ENCODE measurements at regions not wholly inside any gene's neighbourhood (a gene's known extent, or its start where the extent isn't known, plus 50 kb on each side); places are given as distances from the start of the nearest gene placed in this dataset.

DNA sequence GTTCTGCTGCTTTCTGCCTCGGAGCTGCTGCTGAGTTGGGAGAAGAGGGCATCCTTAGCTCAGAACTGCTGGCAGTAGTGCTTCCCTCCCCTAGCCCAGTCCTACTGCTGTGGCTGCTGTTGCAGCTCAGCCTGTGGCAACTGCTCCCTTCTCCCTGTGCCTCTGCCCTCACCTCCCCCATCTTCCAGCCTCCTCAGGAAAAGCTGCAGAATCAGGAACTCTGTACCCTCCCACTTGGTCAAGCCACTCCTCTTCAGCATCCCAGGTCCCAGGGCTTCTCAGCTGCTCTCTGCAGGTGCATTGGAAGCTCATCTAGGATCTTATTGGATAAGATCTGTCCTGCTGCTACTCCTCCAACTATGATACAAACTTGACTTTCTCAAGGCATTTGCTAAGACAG is 316.7 kb downstream of the BRINP2 start:
- Mint-ChIP-seq H3K4me1 (no peaks in the 10 kb centered on the region), H3K27ac (no peak overlapping the region), H3K27me3 (no peaks in the 10 kb centered on the region), H3K9me3 (peaks cover 2 to 5% of the 10 kb centered on the region in 2 donors), H3K4me3 (no peak overlapping the region), H3K36me3 (no peaks in the 10 kb centered on the region)
- DNase-seq (no peak), ATAC-seq (replicated peaks) (no peak)

DNA sequence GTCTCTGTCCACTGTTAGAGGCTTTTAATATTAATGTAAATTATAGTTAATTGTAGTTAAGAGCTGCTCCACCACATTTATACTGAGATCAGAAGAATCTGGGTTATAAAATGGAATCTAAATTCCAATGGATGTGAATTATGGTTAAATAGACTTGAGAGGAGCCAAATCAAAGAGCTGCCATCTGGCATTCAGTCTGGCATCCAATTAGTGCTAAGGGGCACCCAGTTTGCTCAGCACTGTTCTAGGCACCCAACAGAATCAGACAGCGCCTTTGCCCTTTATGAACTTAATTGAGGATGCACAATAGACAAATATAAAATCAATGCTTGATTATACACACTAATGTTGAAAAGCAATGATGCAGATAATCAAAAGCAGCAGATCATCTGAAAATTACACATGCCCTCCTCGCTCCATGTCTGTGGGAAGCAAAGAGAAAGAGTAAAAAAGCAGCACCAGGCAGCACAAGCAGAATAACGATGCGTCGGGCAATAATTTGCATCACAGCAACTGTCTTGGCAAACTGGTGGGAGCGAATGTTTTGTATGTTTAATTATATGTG is 310.1 kb downstream of the BRINP2 start:
- Mint-ChIP-seq H3K36me3 (no peaks in the 10 kb centered on the region), H3K27ac (no peak overlapping the region), H3K27me3 (no peaks in the 10 kb centered on the region), H3K9me3 (peaks cover 3 to 5% of the 10 kb centered on the region in 2 donors), H3K4me1 (peaks cover 0 to 11% of the 10 kb centered on the region in 2 donors), H3K4me3 (no peak overlapping the region)
- ATAC-seq (replicated peaks): no peak
- no peak for DNase-seq

DNA sequence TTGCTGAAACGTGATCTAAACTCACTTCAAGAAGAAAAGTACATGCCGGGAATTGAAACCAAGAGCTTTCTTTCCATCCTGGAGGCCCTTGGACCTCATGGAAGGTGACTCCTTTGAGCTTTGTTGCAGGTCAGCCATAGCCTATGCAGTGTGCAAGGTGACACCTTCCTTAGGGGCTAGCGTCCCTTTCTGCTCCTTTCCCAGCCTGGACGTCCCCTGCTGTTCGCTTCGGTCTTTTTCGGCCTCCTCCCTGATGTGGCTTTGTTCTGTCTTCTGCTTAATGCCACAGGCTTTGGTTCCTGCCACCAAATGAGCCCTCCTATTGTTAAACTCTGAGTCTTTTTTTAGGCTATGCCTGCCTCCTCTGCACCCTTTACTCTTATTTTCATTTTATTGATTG is 308.8 kb downstream of the BRINP2 start:
- Mint-ChIP-seq H3K27ac (no peak overlapping the region), H3K4me1 (peaks cover 0 to 11% of the 10 kb centered on the region in 2 donors), H3K4me3 (no peak overlapping the region), H3K9me3 (peaks cover 3 to 5% of the 10 kb centered on the region in 2 donors), H3K36me3 (no peaks in the 10 kb centered on the region), H3K27me3 (no peaks in the 10 kb centered on the region)
- DNase-seq: no peak
- no peak for ATAC-seq (replicated peaks)

DNA sequence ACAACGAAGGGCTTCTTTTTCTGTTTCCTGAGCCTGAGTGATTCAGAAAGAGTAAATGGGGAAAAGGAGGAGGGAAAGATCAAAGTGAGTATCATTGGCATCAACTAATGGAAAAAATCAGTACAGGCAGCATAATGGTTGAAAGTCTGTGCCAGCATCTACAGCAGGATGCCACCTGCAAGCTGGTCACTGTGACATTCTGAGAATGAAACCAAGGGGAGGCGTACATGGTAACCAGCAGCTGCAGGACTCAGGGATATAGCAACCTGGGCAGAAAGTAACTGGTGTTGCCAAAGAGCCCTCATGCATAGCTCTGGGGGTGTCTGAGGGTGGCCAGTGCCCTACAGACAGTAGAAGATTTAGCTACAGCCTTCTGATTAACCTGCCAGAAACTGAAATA is 305.9 kb downstream of the BRINP2 start:
- no peaks in the 10 kb centered on the region for H3K27me3 Mint-ChIP-seq
- ATAC-seq (replicated peaks): no peak

DNA sequence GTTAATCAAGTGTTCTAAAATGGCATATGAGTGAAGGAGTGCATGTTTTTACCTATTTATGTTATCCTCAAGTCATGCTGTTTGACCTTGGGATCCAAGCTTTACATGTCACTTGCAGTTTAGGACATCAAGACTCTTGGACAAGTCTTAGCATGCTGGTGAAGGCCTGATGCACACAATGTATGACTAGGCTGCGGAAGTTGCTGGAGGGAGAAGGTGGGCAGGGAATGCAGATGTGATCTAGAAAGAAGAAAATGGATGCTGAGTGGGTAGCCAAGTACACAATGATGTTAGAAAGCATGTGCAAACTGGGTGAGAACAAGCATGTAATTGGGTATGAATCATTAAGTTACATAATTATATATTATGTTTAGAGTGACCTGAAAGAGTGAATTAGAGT is 301.8 kb downstream of the BRINP2 start:
- ATAC-seq (replicated peaks) (no peak), DNase-seq (no peak)
- Mint-ChIP-seq H3K27me3 (no peaks in the 10 kb centered on the region), H3K36me3 (no peaks in the 10 kb centered on the region), H3K9me3 (peaks cover 0 to 2% of the 10 kb centered on the region in 2 donors), H3K4me1 (peaks cover 0 to 3% of the 10 kb centered on the region in 2 donors), H3K27ac (no peak overlapping the region), H3K4me3 (no peak overlapping the region)

More for the DNA sequence above, 305.9 kb downstream of the BRINP2 start:
- Mint-ChIP-seq H3K4me3 (no peak overlapping the region), H3K36me3 (no peaks in the 10 kb centered on the region), H3K9me3 (peaks cover 0 to 6% of the 10 kb centered on the region in 2 donors), H3K4me1 (peaks cover 0 to 11% of the 10 kb centered on the region in 2 donors), H3K27ac (no peak overlapping the region)
- DNase-seq: no peak

DNA sequence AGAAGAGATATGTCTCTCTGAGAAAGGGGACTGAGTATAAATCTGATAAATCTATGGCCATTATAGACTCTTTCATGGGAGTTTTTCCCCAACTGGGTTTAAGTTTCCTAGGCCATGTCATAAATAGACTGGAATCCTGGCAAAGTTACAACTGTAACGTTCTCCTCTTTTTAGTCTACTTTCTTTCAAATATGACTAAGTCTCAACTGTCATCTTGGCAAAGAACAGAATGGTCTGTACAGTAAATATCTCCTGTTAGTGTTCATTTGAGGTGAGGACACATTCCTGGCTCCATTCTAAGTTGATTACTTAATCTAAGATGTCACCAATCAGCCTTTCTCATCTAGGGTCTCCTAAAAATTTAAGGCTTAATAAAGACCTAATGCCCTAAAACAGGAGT is 300.5 kb downstream of the BRINP2 start:
- Mint-ChIP-seq H3K4me3 (no peak overlapping the region), H3K9me3 (peaks cover 0 to 2% of the 10 kb centered on the region in 2 donors), H3K27me3 (no peaks in the 10 kb centered on the region), H3K36me3 (no peaks in the 10 kb centered on the region), H3K27ac (no peak overlapping the region), H3K4me1 (no peaks in the 10 kb centered on the region)
- ATAC-seq (replicated peaks) (no peak), DNase-seq (no peak)

DNA sequence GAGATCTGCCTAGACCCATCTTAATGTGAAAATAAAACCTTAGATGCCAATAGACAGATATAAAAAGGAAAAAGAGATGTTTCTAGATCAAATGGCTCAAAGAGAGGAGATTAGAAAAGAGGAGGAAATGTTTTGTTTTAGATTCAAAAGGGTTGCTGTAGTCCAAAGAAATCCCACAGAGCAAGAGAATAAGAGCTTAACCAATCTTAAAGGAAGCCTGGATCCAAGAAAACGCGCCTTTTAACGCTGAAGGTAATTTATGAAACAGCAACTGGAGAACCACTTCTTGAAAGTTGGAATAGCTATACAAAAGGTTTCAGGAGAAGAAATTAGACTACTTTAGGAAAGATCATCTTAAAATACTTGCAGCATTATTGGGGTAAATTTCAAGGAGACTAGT is 298.8 kb downstream of the BRINP2 start:
- H3K36me3 Mint-ChIP-seq: no peaks in the 10 kb centered on the region
- H3K27me3 Mint-ChIP-seq: no peaks in the 10 kb centered on the region
- H3K4me3 Mint-ChIP-seq: no peak overlapping the region
- H3K4me1 Mint-ChIP-seq: no peaks in the 10 kb centered on the region
- ATAC-seq (replicated peaks): no peak
- DNase-seq: no peak
- H3K27ac Mint-ChIP-seq: no peak overlapping the region
- peaks cover 0 to 4% of the 10 kb centered on the region in 2 donors for H3K9me3 Mint-ChIP-seq

DNA sequence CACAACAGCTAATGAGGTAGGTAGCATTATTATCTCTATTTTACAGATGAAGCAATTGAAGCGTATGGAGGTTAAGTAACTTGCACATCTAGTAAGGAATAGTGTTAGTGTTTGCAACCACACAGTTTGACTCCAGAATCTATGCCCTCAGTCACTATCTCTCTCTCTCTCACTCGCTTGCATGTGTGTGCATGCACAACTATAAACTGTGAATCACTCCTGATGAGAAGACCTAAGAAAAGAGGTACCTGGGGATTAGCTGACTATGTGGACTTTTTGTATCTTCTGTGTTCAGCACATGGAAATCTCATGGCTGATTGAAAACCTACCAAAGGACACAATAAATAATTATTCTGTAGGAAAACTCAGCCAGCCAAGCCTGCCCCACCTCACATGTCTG is 295.5 kb downstream of the BRINP2 start:
- no peaks in the 10 kb centered on the region for H3K4me1 Mint-ChIP-seq
- no peaks in the 10 kb centered on the region for H3K36me3 Mint-ChIP-seq
- ATAC-seq (replicated peaks): no peak
- no peak for DNase-seq
- no peak overlapping the region for H3K27ac Mint-ChIP-seq
- H3K4me3 Mint-ChIP-seq: no peak overlapping the region
- peaks cover 3 to 5% of the 10 kb centered on the region in 2 donors for H3K9me3 Mint-ChIP-seq
- no peaks in the 10 kb centered on the region for H3K27me3 Mint-ChIP-seq

DNA sequence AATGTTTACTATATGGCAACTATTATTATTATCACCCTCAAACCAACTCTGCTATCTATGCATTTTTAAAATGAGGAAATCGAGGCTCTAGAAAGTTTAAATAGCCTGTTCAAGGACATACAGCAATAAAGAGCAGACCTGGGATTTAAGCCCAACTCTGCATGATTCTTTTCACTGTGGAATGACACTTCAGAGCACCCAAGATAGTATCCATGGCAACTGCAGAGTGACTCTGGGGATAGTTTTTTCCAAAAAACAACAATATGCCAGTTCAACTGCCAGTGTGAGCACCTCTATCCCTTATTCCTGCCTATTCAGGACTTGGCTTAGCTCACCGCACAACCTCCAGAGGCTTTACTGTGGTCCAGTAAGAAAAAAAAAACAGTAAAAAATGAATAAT is 293.9 kb downstream of the BRINP2 start:
- H3K27me3 Mint-ChIP-seq: no peaks in the 10 kb centered on the region
- no peaks in the 10 kb centered on the region for H3K36me3 Mint-ChIP-seq
- H3K27ac Mint-ChIP-seq: no peak overlapping the region

DNA sequence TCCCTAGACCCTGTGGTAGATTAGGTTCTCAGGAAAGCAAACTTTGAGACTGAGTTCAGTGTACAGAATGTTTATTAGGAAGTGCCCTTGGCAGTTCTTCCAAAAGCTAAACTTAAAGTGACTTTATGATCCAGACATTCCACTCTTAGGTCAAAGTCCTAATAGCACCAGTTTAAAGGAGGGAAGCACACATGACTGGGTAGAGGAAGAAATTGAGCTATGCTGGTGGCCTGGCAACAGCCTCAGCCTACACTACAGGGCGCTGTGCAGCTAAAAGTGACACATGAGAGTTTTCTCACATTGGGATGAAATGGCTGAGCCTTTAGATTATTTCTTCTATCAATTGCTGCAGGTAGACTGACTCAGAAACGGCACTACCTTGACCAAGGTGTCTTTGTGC is 280.4 kb downstream of the BRINP2 start:
- H3K4me1 Mint-ChIP-seq: no peaks in the 10 kb centered on the region
- H3K9me3 Mint-ChIP-seq: peaks cover 0 to 11% of the 10 kb centered on the region in 2 donors
- no peak for DNase-seq
- H3K27me3 Mint-ChIP-seq: no peaks in the 10 kb centered on the region
- H3K27ac Mint-ChIP-seq: no peak overlapping the region
- no peak overlapping the region for H3K4me3 Mint-ChIP-seq
- no peak for ATAC-seq (replicated peaks)
- H3K36me3 Mint-ChIP-seq: no peaks in the 10 kb centered on the region

More for the DNA sequence above, 293.9 kb downstream of the BRINP2 start:
- DNase-seq: no peak
- no peak overlapping the region for H3K4me3 Mint-ChIP-seq
- peaks cover 3 to 8% of the 10 kb centered on the region in 2 donors for H3K9me3 Mint-ChIP-seq
- no peaks in the 10 kb centered on the region for H3K4me1 Mint-ChIP-seq
- no peak for ATAC-seq (replicated peaks)

DNA sequence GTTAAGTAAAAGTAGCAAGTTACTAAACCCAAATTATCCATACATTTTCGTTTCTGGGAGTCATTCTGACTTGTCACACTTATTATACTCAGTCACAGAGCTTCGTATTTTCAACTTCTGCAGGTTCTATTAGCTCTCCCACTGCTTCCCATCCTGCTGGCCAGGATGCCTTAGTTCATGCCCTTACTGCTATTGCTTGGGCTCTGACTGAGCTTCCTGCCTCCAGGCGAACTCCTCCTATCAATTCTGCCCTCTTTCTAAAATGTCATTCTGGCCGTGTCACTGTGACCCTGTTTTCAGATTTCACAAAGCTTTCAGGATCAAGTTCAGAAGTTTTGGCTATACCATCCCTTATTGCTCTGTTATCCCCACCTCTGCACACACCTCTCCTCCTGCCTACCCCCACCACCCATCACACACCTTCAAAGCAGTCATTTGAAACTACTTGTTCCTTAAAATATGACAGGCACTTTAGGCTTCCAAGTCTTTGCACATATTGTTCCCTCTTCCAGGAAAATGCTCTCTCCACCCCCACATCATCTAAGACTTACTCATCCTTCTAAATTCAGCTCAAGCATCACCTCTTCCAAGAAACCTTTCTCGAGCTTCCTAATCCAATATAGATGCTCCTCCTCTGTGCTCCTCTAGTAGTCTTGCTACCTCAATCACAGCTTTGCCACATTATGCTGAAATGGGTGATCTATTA is 278.0 kb downstream of the BRINP2 start:
- no peak for DNase-seq
- no peaks in the 10 kb centered on the region for H3K27me3 Mint-ChIP-seq
- H3K36me3 Mint-ChIP-seq: no peaks in the 10 kb centered on the region
- peaks cover 0 to 5% of the 10 kb centered on the region in 2 donors for H3K9me3 Mint-ChIP-seq
- no peak overlapping the region for H3K27ac Mint-ChIP-seq
- ATAC-seq (replicated peaks): no peak
- H3K4me1 Mint-ChIP-seq: no peaks in the 10 kb centered on the region
- no peak overlapping the region for H3K4me3 Mint-ChIP-seq

DNA sequence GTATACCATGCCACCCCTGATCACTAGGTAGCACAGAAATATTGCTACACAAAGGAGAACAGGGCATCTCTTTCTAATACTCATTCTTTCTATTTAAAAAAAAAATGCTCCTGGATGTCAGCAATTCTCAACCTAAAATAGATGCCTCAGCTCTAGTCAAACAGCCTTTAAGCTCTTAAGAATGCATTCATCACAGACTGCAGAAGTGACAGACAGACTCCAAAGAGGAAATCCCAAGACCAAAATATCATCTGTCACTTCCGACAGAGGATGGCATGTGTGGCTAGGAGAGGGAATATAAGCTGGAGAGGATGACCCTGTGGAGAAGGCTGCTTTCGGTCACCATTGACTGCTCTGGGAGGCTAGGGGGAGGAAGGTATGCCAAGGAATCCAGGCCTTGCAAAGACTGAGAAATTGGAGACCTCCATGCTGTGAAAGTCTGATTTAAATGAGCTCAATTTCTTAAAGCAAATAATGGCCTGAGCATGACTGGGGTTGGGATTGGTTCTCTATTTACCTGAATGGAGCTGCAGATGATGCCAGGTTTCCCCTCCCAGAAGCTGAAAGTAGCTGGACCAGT is 277.4 kb downstream of the BRINP2 start:
- H3K9me3 Mint-ChIP-seq: peaks cover 0 to 2% of the 10 kb centered on the region in 2 donors
- H3K27me3 Mint-ChIP-seq: no peaks in the 10 kb centered on the region
- no peak overlapping the region for H3K4me3 Mint-ChIP-seq
- H3K4me1 Mint-ChIP-seq: no peaks in the 10 kb centered on the region
- H3K27ac Mint-ChIP-seq: no peak overlapping the region
- no peak for DNase-seq
- no peaks in the 10 kb centered on the region for H3K36me3 Mint-ChIP-seq
- no peak for ATAC-seq (replicated peaks)

DNA sequence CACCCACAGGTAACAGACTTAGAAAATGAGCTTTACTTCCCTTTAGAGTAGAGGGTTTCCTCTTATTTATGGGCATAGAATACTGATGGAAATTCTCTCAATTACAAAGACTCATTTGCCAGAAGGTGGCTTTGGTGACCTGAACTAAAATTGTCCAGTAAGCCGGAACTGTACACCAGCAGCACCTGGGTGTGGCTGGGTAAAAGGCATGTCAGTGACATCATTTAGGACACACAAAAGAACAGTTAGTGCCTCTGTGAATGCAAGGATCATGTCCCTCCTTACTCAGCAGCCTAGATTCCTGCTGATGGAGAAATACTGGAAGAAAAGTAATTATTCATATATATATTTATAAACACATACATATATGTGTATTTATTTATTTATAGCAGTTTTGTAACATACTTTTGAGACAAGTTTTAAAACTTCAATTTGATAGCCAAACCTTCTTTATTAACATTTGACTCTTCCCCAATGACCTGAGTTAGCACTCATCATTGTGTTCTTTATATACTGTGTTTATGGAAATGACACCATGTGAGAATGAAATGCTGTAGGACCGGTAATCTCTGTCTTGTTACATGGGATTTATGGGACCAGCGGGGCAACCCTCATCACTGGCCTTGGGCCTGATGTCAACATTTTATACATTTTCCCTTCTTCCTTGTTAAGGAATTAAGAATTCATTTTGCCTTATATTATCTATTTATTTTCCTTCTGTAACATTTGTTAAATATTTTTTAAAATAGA is 274.4 kb downstream of the BRINP2 start:
- Mint-ChIP-seq H3K4me3 (no peak overlapping the region), H3K27ac (no peak overlapping the region), H3K9me3 (peaks cover 0 to 1% of the 10 kb centered on the region in 2 donors), H3K27me3 (no peaks in the 10 kb centered on the region), H3K4me1 (no peaks in the 10 kb centered on the region), H3K36me3 (no peaks in the 10 kb centered on the region)
- DNase-seq: no peak
- ATAC-seq (replicated peaks): no peak

DNA sequence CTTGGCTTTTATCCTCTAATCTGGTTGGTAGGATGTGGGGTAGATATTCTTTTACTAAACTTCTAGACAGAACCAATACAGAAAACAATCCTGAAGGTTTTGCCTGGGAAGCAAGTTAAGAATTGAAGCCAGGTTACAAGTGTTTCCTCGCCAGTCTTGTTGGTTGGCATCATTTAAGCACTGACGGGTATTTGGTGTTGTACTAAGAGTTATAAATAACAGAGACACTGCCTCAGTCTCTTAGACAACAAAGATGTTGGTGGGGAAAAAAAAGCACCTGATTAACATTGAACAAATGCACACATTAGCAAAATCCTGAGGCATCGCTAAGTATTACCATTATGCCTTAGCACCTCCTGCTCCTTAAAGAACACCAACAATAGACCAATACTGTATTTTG is 272.2 kb downstream of the BRINP2 start:
- Mint-ChIP-seq H3K36me3 (no peaks in the 10 kb centered on the region), H3K9me3 (peaks cover 0 to 1% of the 10 kb centered on the region in 2 donors), H3K4me3 (no peak overlapping the region), H3K4me1 (no peaks in the 10 kb centered on the region), H3K27ac (no peak overlapping the region), H3K27me3 (no peaks in the 10 kb centered on the region)
- no peak for DNase-seq
- no peak for ATAC-seq (replicated peaks)
